ENCODE measurements at regions not wholly inside any gene's neighbourhood (a gene's known extent, or its start where the extent isn't known, plus 50 kb on each side); places are given as distances from the start of the nearest gene placed in this dataset.

GRCh38 chr3:72277710-72278109, 492.8 kb upstream of the PROK2 start:
- BruUV-seq (replicated peaks), result no TSS peak
- H3K4me3 ChIP-seq (ENCODE audit: low read depth in 2 of 2, low read length in 2 of 2), result no peak overlapping the region
- ATAC-seq (no peak), DNase-seq (ENCODE audit: low read depth, low spot score) (no peak)
- H3K36me3 ChIP-seq (ENCODE audit: control insufficient read depth, insufficient read depth, low read length), result no peaks in the 10 kb centered on the region
- H3K27ac ChIP-seq (ENCODE audit: low read length), result no peak overlapping the region
- intact Hi-C loops (cut with micrococcal nuclease; ENCODE audit: unreplicated experiment), result no loop called here
- no peaks in the 10 kb centered on the region for H3K4me1 ChIP-seq (ENCODE audit: control insufficient read depth, insufficient read depth, low read length)
- ChIA-PET CTCF (no interaction called here), POLR2A (no interaction called here)
- no peak for TF ChIP-seq SIN3A (IDR thresholded peaks at IDR 0.05; ENCODE audit: borderline replicate concordance, insufficient read depth, low read depth, low read length)
- TF ChIP-seq REST (IDR thresholded peaks at IDR 0.05; ENCODE audit: insufficient read depth in 1 of 2, low read depth in 2 of 2, low read length in 1 of 2), result no peak
- no peak for TF ChIP-seq POLR2AphosphoS5 (IDR thresholded peaks at IDR 0.05; ENCODE audit: low read depth, low read length)
- TF ChIP-seq TCF7L2 (IDR thresholded peaks at IDR 0.05; ENCODE audit: low read depth, low read length), result no peak
- TF ChIP-seq CTCF (IDR thresholded peaks at IDR 0.05), result no peak
- H3K9me3 ChIP-seq (ENCODE audit: control insufficient read depth, insufficient read depth, low read depth, low read length), result no peaks in the 10 kb centered on the region
- no peaks in the 10 kb centered on the region for H3K27me3 ChIP-seq (ENCODE audit: control insufficient read depth, insufficient read depth, low read length)
- in situ Hi-C loops (cut with HindIII; ENCODE audit: low pct_unique_long_range_greater_than_20kb, low sequenced_read_pairs), result no loop called here

GRCh38 chr3:72276806-72277205, 491.9 kb upstream of the PROK2 start:
- Histone ChIP-seq H3K4me1 (ENCODE audit: control insufficient read depth, insufficient read depth, low read length) (no peaks in the 10 kb centered on the region), H3K27me3 (ENCODE audit: control insufficient read depth, insufficient read depth, low read length) (no peaks in the 10 kb centered on the region), H3K4me3 (ENCODE audit: low read depth in 2 of 2, low read length in 2 of 2) (no peak overlapping the region), H3K36me3 (ENCODE audit: control insufficient read depth, insufficient read depth, low read length) (no peaks in the 10 kb centered on the region), H3K9me3 (ENCODE audit: control insufficient read depth, insufficient read depth, low read depth, low read length) (no peaks in the 10 kb centered on the region), H3K27ac (ENCODE audit: low read length) (no peak overlapping the region)
- DNase-seq (ENCODE audit: low read depth, low spot score) (no peak), ATAC-seq (no peak)
- BruUV-seq (replicated peaks), result no TSS peak
- TF ChIP-seq POLR2AphosphoS5 (IDR thresholded peaks at IDR 0.05; ENCODE audit: low read depth, low read length), result no peak
- no peak for TF ChIP-seq REST (IDR thresholded peaks at IDR 0.05; ENCODE audit: insufficient read depth in 1 of 2, low read depth in 2 of 2, low read length in 1 of 2)
- TF ChIP-seq TCF7L2 (IDR thresholded peaks at IDR 0.05; ENCODE audit: low read depth, low read length), result no peak
- no peak for TF ChIP-seq SIN3A (IDR thresholded peaks at IDR 0.05; ENCODE audit: borderline replicate concordance, insufficient read depth, low read depth, low read length)
- no peak for TF ChIP-seq CTCF (IDR thresholded peaks at IDR 0.05)
- POLR2A ChIA-PET, result no interaction called here
- intact Hi-C loops (cut with micrococcal nuclease; ENCODE audit: unreplicated experiment) (no loop called here), in situ Hi-C loops (cut with HindIII; ENCODE audit: low pct_unique_long_range_greater_than_20kb, low sequenced_read_pairs) (no loop called here)
- CTCF ChIA-PET, result no interaction called here
